DMS 273 (cell line): ENCODE measurements at regions not wholly inside any gene's neighbourhood (a gene's known extent, or its start where the extent isn't known, plus 50 kb on each side); places are given as distances from the start of the nearest gene placed in this dataset.
"Not testable (repeated sequence)": the region's sequence is repeated elsewhere in the genome, so short reads cannot be mapped to it uniquely, and the experiment has no call there.

Experiments
- DNase-seq: peaks from one replicate; lab custom pipeline; 2025; ENCODE audit not compliant: unreplicated experiment; lab: John Stamatoyannopoulos, UW

DNA sequence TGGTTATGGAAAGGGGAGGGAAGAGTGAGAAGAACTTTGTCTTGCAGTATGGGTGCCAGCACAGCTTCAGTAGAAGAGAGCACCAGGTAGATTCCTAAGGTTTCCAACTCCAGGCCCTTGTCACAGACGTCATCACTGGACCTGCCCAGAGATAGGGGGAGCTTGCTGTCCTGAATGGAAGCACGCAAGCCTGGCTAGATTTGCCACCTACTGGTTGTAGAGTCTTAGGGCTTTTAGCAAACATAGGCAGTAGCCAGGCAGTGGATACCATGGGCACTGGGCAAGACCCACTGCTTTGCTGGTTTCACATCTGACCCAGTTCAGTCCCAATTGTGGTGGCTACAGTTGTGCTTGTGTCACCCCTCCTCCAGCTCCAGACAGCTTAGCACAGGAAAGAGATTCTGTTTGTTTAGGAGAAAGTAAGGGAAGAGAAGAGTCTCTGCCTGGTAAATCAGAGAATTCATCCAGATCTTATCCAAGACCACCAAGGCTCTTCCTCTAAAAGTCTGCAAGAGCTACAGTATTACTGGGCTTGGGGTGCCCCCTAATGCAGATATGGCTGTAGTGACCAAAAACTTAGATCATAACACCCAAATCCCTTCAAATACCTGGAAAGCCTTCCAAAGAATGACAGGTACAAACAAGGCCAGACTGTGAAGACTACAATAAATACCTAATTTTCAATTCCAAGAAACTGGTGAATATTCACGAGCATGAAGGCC, 158.9 kb downstream of the HINT1 start:
- peak; percentile 2 for DNase-seq

DNA sequence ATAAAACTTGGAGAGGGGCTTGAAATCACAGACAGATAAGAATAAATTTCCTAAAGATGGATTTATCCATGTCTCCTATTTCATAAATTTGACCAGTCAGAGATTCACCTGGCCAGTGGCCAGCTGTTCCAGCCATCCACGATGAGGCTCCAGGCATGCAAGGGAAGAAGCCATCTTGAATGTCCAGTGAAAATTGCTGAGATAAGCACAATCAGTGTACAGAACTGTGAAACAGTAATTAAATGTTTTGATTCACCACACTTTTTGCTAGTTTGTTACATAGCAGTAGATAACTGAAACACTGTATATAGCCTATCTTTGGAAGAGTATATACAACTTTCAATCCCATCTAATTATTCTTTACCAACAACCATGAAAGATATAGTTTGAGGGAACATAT, 163.5 kb downstream of the HINT1 start:
- DNase-seq: no peak

GRCh38 chr5:131000289-131000688, 164.8 kb downstream of the HINT1 start:
- no peak for DNase-seq

DNA sequence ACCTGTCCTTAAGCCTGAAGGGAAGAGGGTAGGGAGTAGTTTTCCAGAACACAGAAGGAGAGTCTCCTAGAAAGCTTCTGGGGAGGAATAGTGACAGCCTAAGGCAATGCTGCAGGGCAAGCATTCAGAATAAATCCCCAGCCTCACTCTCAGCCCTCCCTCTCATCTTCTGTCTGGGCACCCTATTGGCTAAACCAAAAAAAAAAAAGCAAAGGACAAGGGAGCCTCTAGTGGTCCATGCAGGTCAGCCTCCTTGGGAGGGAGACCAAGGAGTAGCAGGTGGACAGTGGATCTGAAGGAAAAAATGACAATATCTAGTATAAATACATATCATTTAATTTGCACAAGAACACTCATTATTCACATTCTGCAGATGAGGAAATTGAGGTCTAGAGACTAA, 168.3 kb downstream of the HINT1 start:
- DNase-seq: not testable (repeated sequence)

DNA sequence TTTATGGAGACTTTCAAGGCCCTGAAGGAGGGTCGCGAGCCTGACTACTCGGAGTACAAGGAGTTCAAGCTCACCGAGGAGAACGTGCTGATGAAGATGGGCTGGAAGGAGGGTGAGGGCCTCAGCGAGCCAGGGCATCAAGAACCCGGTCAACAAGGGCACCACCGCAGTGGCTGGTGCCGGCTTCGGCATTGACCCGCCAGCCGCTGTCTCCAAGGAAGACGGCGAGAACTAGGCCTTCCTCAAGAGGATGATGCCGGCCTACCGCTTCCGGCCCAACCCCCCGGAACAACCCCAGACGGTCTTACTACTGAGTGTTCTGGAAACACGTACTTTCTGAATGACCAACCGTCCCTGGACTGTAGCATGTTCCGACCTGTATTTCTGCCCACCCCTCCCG, 169.2 kb downstream of the HINT1 start:
- DNase-seq: no peak

GRCh38 chr5:130995254-130995515, 169.9 kb downstream of the HINT1 start:
- DNase-seq: no peak

GRCh38 chr5:130994496-130995253, 170.4 kb downstream of the HINT1 start:
- DNase-seq: no peak

GRCh38 chr5:130992621-130993020, 172.4 kb downstream of the HINT1 start:
- DNase-seq: no peak

DNA sequence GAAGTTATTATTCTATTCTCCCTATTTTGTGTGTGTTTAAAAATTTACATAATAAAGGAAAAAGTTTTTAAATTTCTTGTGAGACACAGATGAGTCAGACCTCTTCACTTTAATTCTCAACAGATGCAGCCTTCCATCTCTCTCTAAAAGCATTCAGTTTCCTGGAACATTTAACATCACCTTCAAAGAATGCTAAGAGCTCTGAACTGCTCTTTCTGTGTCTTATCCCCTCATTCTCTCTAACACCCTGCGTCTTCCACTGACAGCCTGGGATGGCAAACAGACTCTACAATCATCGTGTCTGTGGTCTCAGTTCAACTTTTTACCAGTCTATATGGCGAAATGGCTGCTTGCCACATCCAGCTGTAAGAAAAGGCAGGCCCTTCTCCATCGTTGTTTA, 173.0 kb downstream of the HINT1 start:
- DNase-seq: no peak

- DNase-seq: no peak
Measured at GRCh38 chr5:130985776-130986175, 179.3 kb downstream of the HINT1 start.

- DNase-seq: no peak
Measured at GRCh38 chr5:130981663-130982062, 183.4 kb downstream of the HINT1 start.

GRCh38 chr5:130978475-130978874, 186.6 kb downstream of the HINT1 start:
- DNase-seq: no peak

DNA sequence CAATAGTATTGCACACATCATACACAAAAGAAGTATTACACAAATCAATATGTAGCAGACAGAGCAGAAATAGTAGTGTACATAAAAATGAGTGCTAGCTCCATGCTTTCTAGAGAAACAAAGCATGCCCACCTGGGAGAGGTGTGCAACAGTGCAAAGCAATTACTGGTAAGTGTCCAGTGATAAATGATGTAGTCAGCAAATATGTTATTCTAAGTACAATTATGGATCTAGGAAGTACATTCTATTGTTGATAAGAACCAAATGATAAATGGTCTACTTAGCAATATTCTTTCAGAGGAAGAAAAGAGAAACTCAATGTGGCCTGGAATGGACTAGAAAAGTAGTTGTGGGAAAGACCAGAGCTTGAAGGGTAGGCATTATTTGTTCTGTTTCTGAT, 188.6 kb downstream of the HINT1 start:
- DNase-seq: no peak

- no peak for DNase-seq
Measured at GRCh38 chr5:130975847-130976246, 189.2 kb downstream of the HINT1 start.

DNA sequence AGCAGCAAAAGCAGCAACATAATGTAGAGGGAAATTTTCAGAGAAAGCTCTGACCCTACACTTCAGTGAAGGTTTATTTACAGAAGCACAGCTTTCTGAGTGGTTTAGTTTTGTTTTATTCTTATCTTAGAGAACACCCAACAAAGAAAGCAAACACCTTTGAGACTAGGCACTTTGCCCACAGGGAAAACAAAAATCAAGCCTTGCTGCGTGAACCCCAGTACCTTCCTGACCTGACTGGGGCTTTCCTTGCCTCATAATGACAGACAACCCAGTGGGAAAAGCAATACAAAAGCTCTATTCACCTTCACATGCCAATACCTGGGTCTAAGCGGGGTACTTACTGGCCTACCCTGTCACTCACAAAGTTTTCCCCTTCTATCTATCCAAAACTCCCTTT, 189.8 kb downstream of the HINT1 start:
- DNase-seq: no peak

DNA sequence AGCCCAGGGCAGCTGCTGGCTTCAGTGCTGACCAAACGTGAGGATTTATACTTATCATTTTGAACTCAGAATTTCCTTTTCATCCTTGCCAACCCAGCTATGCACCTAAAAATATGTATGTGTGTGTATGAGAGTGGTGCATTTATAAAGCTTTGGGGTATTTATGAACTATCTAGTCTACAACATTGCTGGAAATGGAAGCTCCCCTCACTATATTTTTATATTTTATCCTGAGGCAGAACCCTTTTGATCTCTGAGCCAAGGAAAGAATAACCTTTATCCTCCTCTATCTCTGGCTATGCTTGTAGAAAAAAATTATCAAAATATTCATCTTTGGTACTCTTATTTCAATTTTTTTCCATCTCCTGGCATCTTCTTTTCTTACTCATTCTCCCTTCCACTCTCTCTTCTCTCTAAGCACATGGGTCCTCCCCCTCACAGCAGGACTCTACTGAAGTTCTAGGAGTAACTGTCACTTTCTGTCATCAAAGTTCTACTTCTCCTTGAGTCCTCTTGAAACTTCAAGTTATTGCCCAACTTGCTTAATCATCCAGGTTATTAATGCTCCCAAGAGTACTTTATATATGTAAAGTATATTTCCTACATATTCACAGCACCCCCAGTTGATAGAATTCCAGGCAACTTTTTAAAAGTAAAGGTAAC, 190.9 kb downstream of the HINT1 start:
- no peak for DNase-seq

- DNase-seq: no peak
Measured at GRCh38 chr5:130966990-130967525, 198.0 kb downstream of the HINT1 start.

DNA sequence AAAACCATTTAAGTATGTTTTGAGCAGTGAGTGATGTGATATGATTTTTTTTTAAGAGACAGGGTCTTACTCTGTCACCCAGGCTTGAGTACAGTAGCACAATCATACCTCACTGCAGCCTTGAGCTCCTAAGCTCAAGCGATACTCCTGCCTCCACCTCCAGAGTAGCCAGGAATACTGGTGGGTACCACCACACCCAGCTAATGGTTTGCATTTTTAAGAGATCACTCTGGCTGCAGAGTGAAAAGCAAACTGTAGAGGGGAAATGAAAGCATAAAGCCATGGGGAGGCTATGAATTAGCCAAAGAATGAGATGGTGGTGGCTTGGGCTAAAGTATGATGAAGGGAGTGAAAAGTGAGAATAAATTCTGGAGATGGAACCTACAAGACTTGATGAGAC, 199.1 kb downstream of the HINT1 start:
- no peak for DNase-seq

DNA sequence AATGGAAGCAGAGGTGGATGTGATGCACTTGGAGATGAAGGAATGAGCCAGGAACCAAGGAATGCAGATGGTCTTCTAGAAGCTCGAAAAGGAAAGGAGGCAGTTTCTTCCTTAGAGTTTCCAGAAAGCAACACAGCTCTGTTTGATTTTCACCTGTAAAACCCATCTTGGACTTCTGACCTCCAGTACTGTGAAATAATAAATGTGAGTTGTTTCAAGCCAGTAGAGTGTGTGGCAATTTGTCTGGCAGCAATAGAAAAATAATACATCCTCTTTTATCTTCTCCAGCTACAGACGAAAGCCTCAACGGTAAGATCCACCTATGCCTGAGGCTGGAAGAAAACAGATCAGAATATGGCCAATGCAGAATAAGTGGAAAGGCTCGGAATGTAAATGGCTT, 199.7 kb downstream of the HINT1 start:
- DNase-seq: no peak

DNA sequence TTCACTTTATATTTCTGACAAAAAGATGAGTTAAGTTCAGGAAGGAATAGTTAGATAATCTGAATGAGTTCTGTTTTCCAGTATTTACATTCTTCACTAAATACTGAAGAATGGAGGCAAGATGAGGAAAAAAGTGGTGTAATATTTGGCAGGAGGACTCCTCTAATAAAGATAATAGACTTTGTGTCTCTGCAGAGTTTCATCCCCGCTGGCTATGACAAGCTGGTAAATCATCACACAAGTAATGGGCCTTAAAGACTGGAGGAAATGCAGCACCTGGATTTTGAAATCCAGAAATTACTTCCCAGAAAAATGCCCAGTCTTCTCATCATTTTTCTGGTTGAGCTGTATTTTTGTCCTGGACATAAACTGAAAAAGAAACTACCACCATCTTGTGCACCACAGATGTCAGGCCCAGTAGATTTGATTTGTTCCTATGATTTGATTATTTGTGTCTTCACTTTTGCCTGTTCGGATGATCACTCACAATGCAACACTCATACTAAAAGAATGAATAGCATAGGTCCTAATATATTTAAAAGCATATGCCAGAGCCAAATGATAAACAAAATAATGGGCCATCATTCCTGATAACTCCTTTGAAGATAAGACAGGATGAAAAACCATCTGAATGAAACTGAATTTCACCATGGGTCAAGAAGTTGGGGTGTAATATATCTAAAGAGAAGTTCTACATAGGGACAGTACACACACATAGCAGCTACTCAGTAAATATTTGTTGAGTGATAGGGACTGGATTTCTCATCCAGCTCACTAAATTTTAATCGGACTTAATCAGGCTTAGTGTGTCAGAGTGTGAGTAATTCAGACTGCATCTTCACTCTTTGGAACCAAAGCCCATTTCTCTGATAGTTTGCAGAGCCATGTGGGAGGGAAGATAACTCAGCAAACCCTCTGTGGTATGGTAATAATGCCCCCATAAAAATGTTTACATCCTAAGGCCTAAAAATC, 200.5 kb downstream of the HINT1 start:
- no peak for DNase-seq

DNA sequence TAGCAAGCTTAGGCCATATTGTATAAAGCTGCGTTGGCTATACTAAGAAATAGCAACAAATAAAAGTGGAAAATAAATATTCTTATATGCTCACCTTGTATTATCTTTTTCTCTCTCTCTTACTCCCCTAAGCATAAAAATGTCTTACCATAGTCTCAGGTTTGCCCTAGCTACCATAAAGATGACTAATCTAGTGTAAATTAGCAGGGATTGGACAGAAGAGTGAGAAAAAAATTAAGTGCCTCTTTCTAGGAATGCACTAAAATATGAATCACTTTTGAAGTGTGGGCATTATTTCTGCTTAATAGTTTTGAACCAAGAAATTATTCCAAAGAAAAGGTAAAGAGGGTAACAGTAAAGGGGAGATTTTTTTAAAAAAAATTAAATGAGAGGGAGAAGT, 201.3 kb downstream of the HINT1 start:
- no peak for DNase-seq
